SK-N-SH (cell line): ENCODE measurements at regions not wholly inside any gene's neighbourhood (a gene's known extent, or its start where the extent isn't known, plus 50 kb on each side); places are given as distances from the start of the nearest gene placed in this dataset.

Source experiments
- CTCF ChIA-PET: fragments of 300-600, 350-600 bp; formaldehyde crosslinking; extraction: SDS; loops from one replicate; lab custom pipeline; 2021; lab: Yijun Ruan, JAX
- POLR2A ChIA-PET: fragments of 350-600 bp; sonication (Branson Sonifier 250); formaldehyde crosslinking; extraction: SDS; loops from one replicate; lab custom pipeline; 2020; ENCODE audit warnings: antibody characterized with exemption, inconsistent platforms; lab: Yijun Ruan, JAX
- DNase-seq: peaks from one replicate; pipeline ENCODE4 v3.0.0; 2012
- H2AFZ ChIP-seq: fragments of 200-600 bp; sonication (generic); 2 replicates; pipeline ENCODE4 v1.8.1; 2016; ENCODE audit warnings: antibody characterized with exemption, mild to moderate bottlenecking, low read depth
- H3F3A ChIP-seq: fragments of 200-600 bp; sonication (generic); replicated peaks from 2 replicates; pipeline ENCODE3; 2016; ENCODE audit warnings: antibody characterized with exemption, mild to moderate bottlenecking; ENCODE audit not compliant: insufficient read depth
- H3K27ac ChIP-seq, 2 experiments: fragments of 200-500 bp in 1 of 2; fragments of 200-600 bp in 1 of 2; sonication (Bioruptor generic) in 1 of 2; sonication (generic), shearing (Covaris generic) in 1 of 2; 2 replicates each; pipeline versions ENCODE4 v1.5.1 to v1.6.1; 2014 to 2016; ENCODE audit warnings: low read depth in 2 of 2, inconsistent platforms in 1 of 2, low read length in 1 of 2, mild to moderate bottlenecking in 1 of 2, mixed read lengths in 1 of 2
- H3K27me3 ChIP-seq: fragments of 200-600 bp; sonication (generic), shearing (Covaris generic); 2 replicates; pipeline ENCODE4 v1.6.1; 2016; ENCODE audit warnings: mixed run types; ENCODE audit not compliant: insufficient read depth
- H3K36me3 ChIP-seq, 2 experiments: fragments of 200-500 bp in 1 of 2; fragments of 200-600 bp in 1 of 2; sonication (Bioruptor generic) in 1 of 2; sonication (generic) in 1 of 2; replicated peaks in 1 of 2; 2 replicates each; pipeline versions ENCODE3 to v1.5.1; 2014 to 2016; ENCODE audit warnings: low read length in 1 of 2, mild to moderate bottlenecking in 1 of 2; ENCODE audit not compliant: insufficient read depth in 2 of 2, control insufficient read depth in 1 of 2
- H3K4me1 ChIP-seq, 2 experiments: fragments of 200-500 bp in 1 of 2; fragments of 200-600 bp in 1 of 2; sonication (Bioruptor generic) in 1 of 2; sonication (generic), shearing (Covaris generic) in 1 of 2; 2 replicates each; pipeline versions ENCODE4 v1.5.1 to v1.6.1; 2014 to 2016; ENCODE audit warnings: low read depth in 1 of 2, low read length in 1 of 2, mixed run types in 1 of 2; ENCODE audit not compliant: insufficient read depth in 2 of 2, control insufficient read depth in 1 of 2
- H3K4me2 ChIP-seq: fragments of 200-600 bp; sonication (generic), shearing (Covaris generic); 2 replicates; pipeline ENCODE4 v1.6.1; 2017; ENCODE audit warnings: mixed run types
- H3K4me3 ChIP-seq, 2 experiments: fragments of 200-500 bp in 1 of 2; fragments of 200-600 bp in 1 of 2; sonication (Bioruptor generic) in 1 of 2; sonication (generic), shearing (Covaris generic) in 1 of 2; 2 replicates each; pipeline versions ENCODE4 v1.5.1 to v1.8.1; 2014 to 2016; ENCODE audit warnings: low read depth in 2 of 2, inconsistent platforms in 1 of 2, low read length in 1 of 2, mild to moderate bottlenecking in 1 of 2, mixed read lengths in 1 of 2, moderate library complexity in 1 of 2
- H3K79me2 ChIP-seq: fragments of 200-600 bp; sonication (generic); 2 replicates; pipeline ENCODE4 v1.8.1; 2017; ENCODE audit warnings: mild to moderate bottlenecking; ENCODE audit not compliant: insufficient read depth
- H3K9ac ChIP-seq: fragments of 200-600 bp; sonication (generic); 2 replicates; pipeline ENCODE4 v1.6.1; 2017; ENCODE audit warnings: mixed run types
- H3K9me2 ChIP-seq: fragments of 200-600 bp; sonication (generic); 2 replicates; pipeline ENCODE4 v1.6.1; 2017; ENCODE audit warnings: mixed run types
- H3K9me3 ChIP-seq: fragments of 200-600 bp; sonication (generic); 2 replicates; pipeline ENCODE4 v1.6.1; 2017; ENCODE audit warnings: mixed run types, mild to moderate bottlenecking, moderate library complexity
- H4K20me1 ChIP-seq: fragments of 200-600 bp; sonication (generic); 2 replicates; pipeline ENCODE4 v1.6.1; 2017; ENCODE audit warnings: mild to moderate bottlenecking, mixed run types; ENCODE audit not compliant: insufficient read depth
- ELF1 ChIP-seq: IDR thresholded peaks from 2 replicates; pipeline ENCODE4 v1.4.0; 2012
- EP300 ChIP-seq, 2 experiments: IDR thresholded peaks; 2 replicates each; pipeline versions ENCODE4 v1.4.0 to v1.6.1; 2012; ENCODE audit warnings: borderline replicate concordance in 1 of 2, low read depth in 1 of 2, low read length in 1 of 2
- EZH2phosphoT487 ChIP-seq: fragments of 200-600 bp; sonication (generic); IDR thresholded peaks from 2 replicates; pipeline ENCODE4 v1.6.1; 2017; ENCODE audit warnings: low read depth, mixed run types, mild to moderate bottlenecking, antibody characterized with exemption, moderate library complexity, borderline replicate concordance
- FOSL2 ChIP-seq: IDR thresholded peaks from 2 replicates; pipeline ENCODE4 v1.4.0; 2012; ENCODE audit warnings: low read depth, mild to moderate bottlenecking, moderate library complexity, borderline replicate concordance
- FOXM1 ChIP-seq: IDR thresholded peaks from 2 replicates; pipeline ENCODE4 v1.4.0; 2012; ENCODE audit warnings: low read depth, mild to moderate bottlenecking
- GATA2 ChIP-seq: sonication (generic); formaldehyde crosslinking; IDR thresholded peaks from 2 replicates; pipeline ENCODE4 v1.5.0; 2020; ENCODE audit warnings: mild to moderate bottlenecking, missing genetic modification reagents
- MEF2A ChIP-seq: IDR thresholded peaks from 2 replicates; pipeline ENCODE4 v1.4.0; 2012; ENCODE audit warnings: low read depth, borderline replicate concordance
- NFIC ChIP-seq: IDR thresholded peaks from 2 replicates; pipeline ENCODE4 v1.4.0; 2012; ENCODE audit warnings: borderline replicate concordance
- NRF1 ChIP-seq: IDR thresholded peaks from 2 replicates; pipeline ENCODE4 v1.6.1; 2012; ENCODE audit warnings: low read depth, mild to moderate bottlenecking, low read length
- RAD21 ChIP-seq: IDR thresholded peaks from 2 replicates; pipeline ENCODE4 v1.6.1; 2012; ENCODE audit warnings: mild to moderate bottlenecking, low read length
- RCOR1 ChIP-seq: fragments of 150-350 bp; IDR thresholded peaks from 2 replicates; pipeline ENCODE4 v1.6.1; 2017; ENCODE audit warnings: antibody characterized with exemption, low read length
- RFX5 ChIP-seq: IDR thresholded peaks from 2 replicates; pipeline ENCODE4 v1.6.1; 2012; ENCODE audit warnings: mild to moderate bottlenecking, improper control_type of control experiment, low read length
- RXRA ChIP-seq: IDR thresholded peaks from 2 replicates; pipeline ENCODE4 v1.4.0; 2012; ENCODE audit warnings: low read depth, mild to moderate bottlenecking, borderline replicate concordance
- SIN3A ChIP-seq: IDR thresholded peaks from 2 replicates; pipeline ENCODE4 v1.6.1; 2012; ENCODE audit warnings: low read depth, mild to moderate bottlenecking, low read length, moderate library complexity, borderline replicate concordance
- SMC3 ChIP-seq: IDR thresholded peaks from 2 replicates; pipeline ENCODE4 v1.6.1; 2012; ENCODE audit warnings: low read depth, low read length, improper control_type of control experiment
- TAF1 ChIP-seq: IDR thresholded peaks from 2 replicates; pipeline ENCODE4 v1.6.1; 2012; ENCODE audit warnings: low read depth, mild to moderate bottlenecking, low read length, moderate library complexity, borderline replicate concordance
- TCF12 ChIP-seq: IDR thresholded peaks from 2 replicates; pipeline ENCODE4 v1.4.0; 2012
- YY1 ChIP-seq: IDR thresholded peaks from 2 replicates; pipeline ENCODE4 v1.4.0; 2012; ENCODE audit warnings: low read depth, mild to moderate bottlenecking
- WGBS: methylation state at CpG from one replicate; pipeline ENCODE4 v1.1.6; 2017; ENCODE audit warnings: low lambda C conversion rate; 5-methylcytosine and 5-hydroxymethylcytosine counted together
- TF ChIP-seq, protein P1 (sequence below): IDR thresholded peaks from 2 replicates; pipeline ENCODE4 v1.6.1; 2012; ENCODE audit warnings: mild to moderate bottlenecking, low read depth, low read length, moderate library complexity
- TF ChIP-seq, protein P2 (sequence below): IDR thresholded peaks from 2 replicates; pipeline ENCODE4 v1.4.0; 2012; ENCODE audit warnings: low read depth, borderline replicate concordance
- TF ChIP-seq, protein P3 (sequence below): IDR thresholded peaks from 2 replicates; pipeline ENCODE4 v1.4.0; 2012; ENCODE audit warnings: low read depth
- TF ChIP-seq, protein P4 (sequence below): IDR thresholded peaks from 2 replicates; pipeline ENCODE4; 2012

DNA sequence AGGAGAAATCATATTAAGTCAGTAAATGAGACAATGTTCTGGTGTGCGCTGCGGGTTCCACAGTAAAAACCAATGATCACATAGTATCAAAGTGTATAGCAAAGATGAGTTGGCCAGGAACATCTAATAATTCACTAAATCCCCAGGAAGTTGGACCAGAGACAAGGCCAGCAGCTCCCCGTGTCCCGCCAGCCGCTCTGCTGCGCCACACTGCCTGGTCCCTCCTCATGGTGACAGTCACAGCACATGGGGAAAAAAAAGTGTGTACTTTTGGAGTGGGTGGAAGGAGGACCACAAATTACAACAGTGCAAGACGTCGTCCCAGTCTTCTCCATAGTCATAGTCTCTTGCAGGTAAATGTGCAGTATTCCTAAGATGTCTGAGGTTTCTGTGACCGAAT, 239.0 kb upstream of the RNF32 start:
- no peak overlapping the region for H2AFZ ChIP-seq
- 5% methylated on average over 9 of the region's 9 CpGs for WGBS

DNA sequence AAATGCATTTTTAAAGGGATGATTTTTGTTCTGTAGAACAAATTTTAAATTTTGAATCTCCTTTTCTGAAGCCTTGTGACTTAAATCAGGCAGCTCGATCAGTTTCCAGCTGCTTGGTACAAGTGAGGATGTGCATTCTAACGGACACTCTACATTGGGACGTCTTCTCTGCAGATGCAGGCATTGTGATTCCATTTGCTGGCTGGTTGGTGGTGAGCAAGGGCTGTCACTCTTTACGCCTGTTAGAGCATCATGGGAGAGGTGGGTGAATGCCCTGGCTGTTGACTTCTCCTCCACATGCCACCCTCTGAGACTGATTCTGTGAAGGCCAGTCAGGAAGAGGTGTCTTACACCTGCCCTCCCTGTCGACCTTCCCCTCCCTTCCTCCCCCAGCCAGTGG, 240.5 kb upstream of the RNF32 start:
- DNase-seq = no peak
- TF ChIP-seq NRF1 = no peak
- no peak for TF ChIP-seq ELF1
- TF ChIP-seq, protein P1, sequence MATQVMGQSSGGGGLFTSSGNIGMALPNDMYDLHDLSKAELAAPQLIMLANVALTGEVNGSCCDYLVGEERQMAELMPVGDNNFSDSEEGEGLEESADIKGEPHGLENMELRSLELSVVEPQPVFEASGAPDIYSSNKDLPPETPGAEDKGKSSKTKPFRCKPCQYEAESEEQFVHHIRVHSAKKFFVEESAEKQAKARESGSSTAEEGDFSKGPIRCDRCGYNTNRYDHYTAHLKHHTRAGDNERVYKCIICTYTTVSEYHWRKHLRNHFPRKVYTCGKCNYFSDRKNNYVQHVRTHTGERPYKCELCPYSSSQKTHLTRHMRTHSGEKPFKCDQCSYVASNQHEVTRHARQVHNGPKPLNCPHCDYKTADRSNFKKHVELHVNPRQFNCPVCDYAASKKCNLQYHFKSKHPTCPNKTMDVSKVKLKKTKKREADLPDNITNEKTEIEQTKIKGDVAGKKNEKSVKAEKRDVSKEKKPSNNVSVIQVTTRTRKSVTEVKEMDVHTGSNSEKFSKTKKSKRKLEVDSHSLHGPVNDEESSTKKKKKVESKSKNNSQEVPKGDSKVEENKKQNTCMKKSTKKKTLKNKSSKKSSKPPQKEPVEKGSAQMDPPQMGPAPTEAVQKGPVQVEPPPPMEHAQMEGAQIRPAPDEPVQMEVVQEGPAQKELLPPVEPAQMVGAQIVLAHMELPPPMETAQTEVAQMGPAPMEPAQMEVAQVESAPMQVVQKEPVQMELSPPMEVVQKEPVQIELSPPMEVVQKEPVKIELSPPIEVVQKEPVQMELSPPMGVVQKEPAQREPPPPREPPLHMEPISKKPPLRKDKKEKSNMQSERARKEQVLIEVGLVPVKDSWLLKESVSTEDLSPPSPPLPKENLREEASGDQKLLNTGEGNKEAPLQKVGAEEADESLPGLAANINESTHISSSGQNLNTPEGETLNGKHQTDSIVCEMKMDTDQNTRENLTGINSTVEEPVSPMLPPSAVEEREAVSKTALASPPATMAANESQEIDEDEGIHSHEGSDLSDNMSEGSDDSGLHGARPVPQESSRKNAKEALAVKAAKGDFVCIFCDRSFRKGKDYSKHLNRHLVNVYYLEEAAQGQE = no peak
- TF ChIP-seq, protein P2, sequence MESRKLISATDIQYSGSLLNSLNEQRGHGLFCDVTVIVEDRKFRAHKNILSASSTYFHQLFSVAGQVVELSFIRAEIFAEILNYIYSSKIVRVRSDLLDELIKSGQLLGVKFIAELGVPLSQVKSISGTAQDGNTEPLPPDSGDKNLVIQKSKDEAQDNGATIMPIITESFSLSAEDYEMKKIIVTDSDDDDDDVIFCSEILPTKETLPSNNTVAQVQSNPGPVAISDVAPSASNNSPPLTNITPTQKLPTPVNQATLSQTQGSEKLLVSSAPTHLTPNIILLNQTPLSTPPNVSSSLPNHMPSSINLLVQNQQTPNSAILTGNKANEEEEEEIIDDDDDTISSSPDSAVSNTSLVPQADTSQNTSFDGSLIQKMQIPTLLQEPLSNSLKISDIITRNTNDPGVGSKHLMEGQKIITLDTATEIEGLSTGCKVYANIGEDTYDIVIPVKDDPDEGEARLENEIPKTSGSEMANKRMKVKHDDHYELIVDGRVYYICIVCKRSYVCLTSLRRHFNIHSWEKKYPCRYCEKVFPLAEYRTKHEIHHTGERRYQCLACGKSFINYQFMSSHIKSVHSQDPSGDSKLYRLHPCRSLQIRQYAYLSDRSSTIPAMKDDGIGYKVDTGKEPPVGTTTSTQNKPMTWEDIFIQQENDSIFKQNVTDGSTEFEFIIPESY = no peak
- no peak for TF ChIP-seq FOXM1
- no peak for TF ChIP-seq RFX5
- TF ChIP-seq RXRA = no peak
- no peak for TF ChIP-seq YY1
- no peak for TF ChIP-seq TCF12
- TF ChIP-seq RCOR1 = no peak
- TF ChIP-seq MEF2A = no peak
- TF ChIP-seq, protein P3, sequence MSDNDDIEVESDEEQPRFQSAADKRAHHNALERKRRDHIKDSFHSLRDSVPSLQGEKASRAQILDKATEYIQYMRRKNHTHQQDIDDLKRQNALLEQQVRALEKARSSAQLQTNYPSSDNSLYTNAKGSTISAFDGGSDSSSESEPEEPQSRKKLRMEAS = no peak
- TF ChIP-seq FOSL2 = no peak
- TF ChIP-seq, protein P4, sequence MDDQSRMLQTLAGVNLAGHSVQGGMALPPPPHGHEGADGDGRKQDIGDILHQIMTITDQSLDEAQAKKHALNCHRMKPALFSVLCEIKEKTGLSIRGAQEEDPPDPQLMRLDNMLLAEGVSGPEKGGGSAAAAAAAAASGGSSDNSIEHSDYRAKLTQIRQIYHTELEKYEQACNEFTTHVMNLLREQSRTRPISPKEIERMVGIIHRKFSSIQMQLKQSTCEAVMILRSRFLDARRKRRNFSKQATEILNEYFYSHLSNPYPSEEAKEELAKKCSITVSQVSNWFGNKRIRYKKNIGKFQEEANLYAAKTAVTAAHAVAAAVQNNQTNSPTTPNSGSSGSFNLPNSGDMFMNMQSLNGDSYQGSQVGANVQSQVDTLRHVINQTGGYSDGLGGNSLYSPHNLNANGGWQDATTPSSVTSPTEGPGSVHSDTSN = no peak
- no peak for TF ChIP-seq GATA2 (CRISPR knock-in tag)
- no peak for TF ChIP-seq EP300 (IDR thresholded peaks at IDR 0.05; ENCODE audit: borderline replicate concordance in 1 of 2, low read depth in 1 of 2, low read length in 1 of 2)
- no peak for TF ChIP-seq EZH2phosphoT487
- no peak for TF ChIP-seq SIN3A
- no peak for TF ChIP-seq NFIC
- no peak for TF ChIP-seq RAD21
- Histone ChIP-seq H3K36me3 (no peaks in the 10 kb centered on the region), H3K4me1 (no peaks in the 10 kb centered on the region), H3K27ac (no peak overlapping the region), H3K9me3 (no peaks in the 10 kb centered on the region), H2AFZ (no peak overlapping the region), H3K9ac (no peak overlapping the region), H3K9me2 (no peaks in the 10 kb centered on the region), H3K4me2 (no peak overlapping the region), H3K79me2 (no peaks in the 10 kb centered on the region), H3K4me3 (no peak overlapping the region), H3K27me3 (peaks cover 42% of the 10 kb centered on the region), H3F3A (no peaks in the 10 kb centered on the region), H4K20me1 (no peaks in the 10 kb centered on the region)
- WGBS = 1% methylated on average over 5 of the region's 5 CpGs
- ChIA-PET CTCF (no interaction called here), POLR2A (no interaction called here)

More for the DNA sequence above, 239.0 kb upstream of the RNF32 start:
- H3K9me3 ChIP-seq = no peaks in the 10 kb centered on the region
- H3K4me2 ChIP-seq = no peak overlapping the region
- no peaks in the 10 kb centered on the region for H3K4me1 ChIP-seq
- H3K9me2 ChIP-seq = 0 out of 2 replicates have a peak, but pooled peaks cover 3% of the 10 kb centered on the region
- H3K36me3 ChIP-seq = no peaks in the 10 kb centered on the region
- no peak for DNase-seq
- H3F3A ChIP-seq = no peaks in the 10 kb centered on the region
- H4K20me1 ChIP-seq = no peaks in the 10 kb centered on the region
- POLR2A ChIA-PET = no interaction called here
- peaks cover 31% of the 10 kb centered on the region for H3K27me3 ChIP-seq
- H3K4me3 ChIP-seq = no peak overlapping the region
- CTCF ChIA-PET = no interaction called here
- H3K27ac ChIP-seq = no peak overlapping the region
- H3K9ac ChIP-seq = no peak overlapping the region
- no peaks in the 10 kb centered on the region for H3K79me2 ChIP-seq
- TF ChIP-seq TCF12 (no peak), SMC3 (no peak), TAF1 (no peak), RFX5 (no peak)
- TF ChIP-seq, protein P3 = no peak
- TF ChIP-seq, all 33 proteins: peak for 0
